Breast epithelium (tissue), 4 donors: ENCODE measurements at regions not wholly inside any gene's neighbourhood (a gene's known extent, or its start where the extent isn't known, plus 50 kb on each side); places are given as distances from the start of the nearest gene placed in this dataset.

ENCODE experiments used
- DNase-seq, 2 donors: peaks; one replicate each; pipeline ENCODE4 v3.0.0-alpha.2; 2019; ENCODE audit warnings: low spot score in 2 of 2
- H3K27ac ChIP-seq, 2 donors: fragments of 200-600 bp; sonication (generic) in 1 of 2; one replicate each; pipeline ENCODE4 v1.5.1; 2016 to 2019; ENCODE audit warnings: mild to moderate bottlenecking in 1 of 2
- H3K27me3 ChIP-seq, 2 donors: fragments of 200-600 bp; sonication (generic) in 1 of 2; one replicate each; pipeline versions ENCODE4 v1.5.1 to v1.6.0; 2017 to 2019; ENCODE audit warnings: control low read depth in 1 of 2, mild to moderate bottlenecking in 1 of 2
- H3K36me3 ChIP-seq: fragments of 200-600 bp; one replicate; pipeline ENCODE4 v1.5.1; 2019
- H3K4me1 ChIP-seq, 2 donors: fragments of 200-600 bp; sonication (generic); one replicate each; pipeline ENCODE4 v1.5.1; 2016 to 2019; ENCODE audit warnings: control low read depth in 1 of 2
- H3K4me3 ChIP-seq, 3 donors: fragments of 200-600 bp; sonication (generic); 1 replicate in 2 of 3; 2 replicates in 1 of 3; pipeline ENCODE4 v1.5.1; 2016 to 2019; ENCODE audit warnings: mild to moderate bottlenecking in 3 of 3, moderate library complexity in 2 of 3
- H3K9me3 ChIP-seq, 2 donors: fragments of 200-600 bp; sonication (generic) in 1 of 2; one replicate each; pipeline ENCODE4 v1.5.1; 2016 to 2019; ENCODE audit warnings: control low read depth in 1 of 2
- POLR2A ChIP-seq: fragments of 450-650 bp; IDR thresholded peaks from one replicate; pipeline ENCODE4 v1.6.1; 2016; ENCODE audit warnings: antibody characterized with exemption, mild to moderate bottlenecking, moderate library complexity
- POLR2AphosphoS5 ChIP-seq, 3 donors: sonication (generic); formaldehyde crosslinking; IDR thresholded peaks; one replicate each; pipeline ENCODE4 v1.6.1; 2017; ENCODE audit warnings: antibody characterized with exemption in 3 of 3
- intact Hi-C: fragments of 100-400 bp; cut with DNase I; formaldehyde crosslinking; loops from one replicate; pipeline ENCODE4 v1.15.1; 2023; ENCODE audit warnings: low total_unique reads
- TF ChIP-seq, protein P1 (sequence below), 3 donors: fragments of 450-650 bp; IDR thresholded peaks; one replicate each; pipeline ENCODE4 v1.5.1; 2016 to 2017; ENCODE audit warnings: antibody characterized with exemption in 3 of 3, mild to moderate bottlenecking in 3 of 3, moderate library complexity in 3 of 3

DNA sequence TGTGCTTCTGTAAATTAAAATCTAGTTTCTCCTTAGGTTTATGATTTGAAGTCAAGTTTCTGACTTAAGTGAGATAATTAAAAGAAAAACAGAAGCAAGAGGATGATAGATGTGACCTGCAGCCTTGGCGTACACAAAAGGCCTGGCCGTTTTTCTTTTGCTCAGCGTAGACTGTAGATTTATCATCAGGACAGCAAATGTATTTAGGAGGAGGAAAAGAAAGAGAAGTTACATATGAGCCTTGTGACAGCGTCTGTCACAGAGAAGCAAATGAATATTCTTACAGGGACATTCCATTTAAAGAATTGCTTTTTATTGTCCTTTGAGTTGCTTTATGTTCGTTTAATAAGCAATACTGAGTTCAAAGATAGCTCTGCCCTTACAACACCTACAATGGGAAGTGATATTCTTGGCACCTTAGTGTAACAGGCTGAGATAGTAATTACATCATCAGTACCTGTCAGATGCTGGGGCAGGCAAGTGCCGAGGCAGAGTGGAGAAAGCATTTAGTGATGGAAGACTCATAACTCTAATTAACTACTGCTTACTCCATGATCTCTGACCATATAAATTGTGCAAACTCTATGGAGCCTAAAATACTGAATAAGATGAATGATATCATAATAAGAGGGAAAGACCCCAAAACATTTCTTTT is 311.5 kb downstream of the MFSD1 start:
- no peaks in the 10 kb centered on the region for H3K4me1 ChIP-seq
- no peak for DNase-seq
- H3K27me3 ChIP-seq = no peaks in the 10 kb centered on the region
- intact Hi-C loops = no loop called here
- TF ChIP-seq POLR2A (no peak), POLR2AphosphoS5 (IDR thresholded peaks at IDR 0.05) (no peak)
- TF ChIP-seq, protein P1, sequence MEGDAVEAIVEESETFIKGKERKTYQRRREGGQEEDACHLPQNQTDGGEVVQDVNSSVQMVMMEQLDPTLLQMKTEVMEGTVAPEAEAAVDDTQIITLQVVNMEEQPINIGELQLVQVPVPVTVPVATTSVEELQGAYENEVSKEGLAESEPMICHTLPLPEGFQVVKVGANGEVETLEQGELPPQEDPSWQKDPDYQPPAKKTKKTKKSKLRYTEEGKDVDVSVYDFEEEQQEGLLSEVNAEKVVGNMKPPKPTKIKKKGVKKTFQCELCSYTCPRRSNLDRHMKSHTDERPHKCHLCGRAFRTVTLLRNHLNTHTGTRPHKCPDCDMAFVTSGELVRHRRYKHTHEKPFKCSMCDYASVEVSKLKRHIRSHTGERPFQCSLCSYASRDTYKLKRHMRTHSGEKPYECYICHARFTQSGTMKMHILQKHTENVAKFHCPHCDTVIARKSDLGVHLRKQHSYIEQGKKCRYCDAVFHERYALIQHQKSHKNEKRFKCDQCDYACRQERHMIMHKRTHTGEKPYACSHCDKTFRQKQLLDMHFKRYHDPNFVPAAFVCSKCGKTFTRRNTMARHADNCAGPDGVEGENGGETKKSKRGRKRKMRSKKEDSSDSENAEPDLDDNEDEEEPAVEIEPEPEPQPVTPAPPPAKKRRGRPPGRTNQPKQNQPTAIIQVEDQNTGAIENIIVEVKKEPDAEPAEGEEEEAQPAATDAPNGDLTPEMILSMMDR (IDR thresholded peaks at IDR 0.05) = no peak
- H3K27ac ChIP-seq = no peak overlapping the region
- no peaks in the 10 kb centered on the region for H3K36me3 ChIP-seq
- H3K4me3 ChIP-seq = no peak overlapping the region
- no peaks in the 10 kb centered on the region for H3K9me3 ChIP-seq

DNA sequence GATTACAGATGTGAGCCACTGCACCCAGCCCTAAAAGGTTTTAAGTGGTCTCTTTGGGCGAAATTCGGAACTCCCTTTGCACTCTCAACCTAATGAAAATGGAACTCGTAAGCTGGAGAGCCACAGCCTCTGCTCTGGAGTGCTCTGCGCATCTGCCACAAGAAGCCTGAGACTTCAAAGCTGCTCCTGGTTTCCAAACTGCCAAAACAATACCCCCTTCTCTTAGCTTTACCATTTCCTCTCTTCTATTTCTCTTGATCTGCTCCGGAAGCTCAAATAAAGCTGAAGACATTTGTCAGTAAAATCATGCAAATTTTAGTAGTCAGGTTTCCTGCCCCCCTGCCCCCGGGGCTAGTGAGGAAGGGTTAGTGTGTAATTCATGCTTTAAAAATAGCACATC is 312.7 kb downstream of the MFSD1 start:
- H3K36me3 ChIP-seq = no peaks in the 10 kb centered on the region
- H3K9me3 ChIP-seq = no peaks in the 10 kb centered on the region
- TF ChIP-seq POLR2AphosphoS5 (IDR thresholded peaks at IDR 0.05) (no peak), POLR2A (no peak)
- TF ChIP-seq, protein P1 (IDR thresholded peaks at IDR 0.05) = no peak
- no peak overlapping the region for H3K4me3 ChIP-seq
- no peak overlapping the region for H3K27ac ChIP-seq
- H3K27me3 ChIP-seq = no peaks in the 10 kb centered on the region
- H3K4me1 ChIP-seq = no peaks in the 10 kb centered on the region
- intact Hi-C loops = no loop called here
- no peak for DNase-seq

DNA sequence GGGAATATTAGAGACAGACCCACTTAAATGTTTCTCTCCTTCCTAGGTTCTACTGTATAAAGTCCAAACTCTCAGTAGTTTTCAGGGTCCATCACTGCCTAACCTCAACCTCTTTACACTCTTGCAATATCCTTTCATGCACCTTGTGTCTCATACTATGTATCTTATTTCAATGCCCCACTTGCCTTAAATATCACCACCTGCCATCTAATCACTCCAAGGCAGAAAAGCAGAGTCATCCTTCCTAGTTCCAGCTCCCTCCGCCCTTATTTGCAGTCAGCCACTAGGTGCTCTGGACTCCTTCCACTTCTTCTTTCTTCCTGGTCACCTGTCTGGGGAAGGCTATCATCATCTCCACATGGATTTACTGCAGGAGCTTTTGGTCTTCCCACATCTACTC is 322.0 kb downstream of the MFSD1 start:
- Histone ChIP-seq H3K4me1 (no peaks in the 10 kb centered on the region), H3K4me3 (no peak overlapping the region), H3K27me3 (no peaks in the 10 kb centered on the region), H3K9me3 (no peaks in the 10 kb centered on the region), H3K27ac (no peak overlapping the region), H3K36me3 (no peaks in the 10 kb centered on the region)
- no peak for DNase-seq
- TF ChIP-seq POLR2A = no peak
- no peak for TF ChIP-seq POLR2AphosphoS5 (IDR thresholded peaks at IDR 0.05)
- TF ChIP-seq, protein P1 (IDR thresholded peaks at IDR 0.05) = no peak
- intact Hi-C loops = no loop called here

DNA sequence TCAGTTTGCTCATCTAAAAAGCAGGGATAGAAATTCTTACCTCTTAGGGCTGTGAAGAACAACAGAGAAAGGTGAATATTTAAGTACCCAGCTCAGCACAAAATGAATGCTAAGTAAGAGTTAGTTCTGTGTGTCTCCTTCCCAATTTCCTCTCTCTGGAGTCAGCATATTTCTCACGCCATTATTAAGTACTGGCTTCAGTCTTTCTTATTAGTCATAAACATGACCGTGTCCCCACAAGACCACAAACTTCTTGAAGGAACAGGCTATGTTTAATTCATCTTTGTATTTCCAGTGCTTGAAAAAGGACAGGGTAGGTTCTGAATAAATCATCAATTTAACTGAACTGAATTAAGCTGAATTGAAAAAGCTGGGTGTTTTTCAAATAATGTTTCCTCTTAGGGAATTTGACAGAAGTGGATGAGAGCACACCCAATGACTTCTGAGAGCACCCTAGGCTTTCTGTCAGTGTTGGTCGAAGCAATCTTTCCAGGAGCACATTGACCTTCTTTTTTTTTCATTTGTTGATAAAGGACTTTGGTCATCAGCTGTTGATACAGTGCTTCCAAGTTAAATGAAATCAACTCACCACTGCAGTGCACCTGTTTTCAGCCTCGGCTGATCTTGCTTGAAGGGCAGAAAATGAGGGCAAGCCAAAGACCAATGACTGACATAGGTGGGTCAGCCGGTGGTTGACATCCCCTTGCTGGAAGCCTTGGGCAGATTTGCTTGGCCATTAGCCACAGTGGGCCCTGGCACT is 324.6 kb downstream of the MFSD1 start:
- intact Hi-C loops = no loop called here

DNA sequence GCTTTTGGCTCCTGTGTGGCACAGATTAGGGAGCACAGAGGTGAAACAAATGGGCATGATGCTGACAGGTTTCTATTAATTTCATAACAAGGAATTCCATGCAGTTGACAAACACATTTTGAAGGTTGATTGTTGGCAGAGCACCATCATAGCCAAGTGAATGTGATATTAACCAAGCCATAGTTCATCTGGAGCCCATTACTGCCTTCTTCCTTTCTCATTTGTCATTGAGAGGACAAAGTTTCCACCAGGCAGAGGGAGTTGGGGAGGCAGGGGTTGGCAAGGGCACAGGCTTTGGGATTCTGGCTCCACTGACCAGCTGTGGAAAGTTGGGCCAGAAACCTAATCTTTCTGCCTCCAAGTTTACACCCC is 325.2 kb downstream of the MFSD1 start:
- no peaks in the 10 kb centered on the region for H3K27me3 ChIP-seq
- no peaks in the 10 kb centered on the region for H3K4me1 ChIP-seq
- no peaks in the 10 kb centered on the region for H3K36me3 ChIP-seq
- intact Hi-C loops = no loop called here
- H3K4me3 ChIP-seq = no peak overlapping the region
- H3K9me3 ChIP-seq = no peaks in the 10 kb centered on the region
- no peak for DNase-seq
- TF ChIP-seq POLR2AphosphoS5 (IDR thresholded peaks at IDR 0.05) (no peak), POLR2A (no peak)
- TF ChIP-seq, protein P1 (IDR thresholded peaks at IDR 0.05) = no peak
- H3K27ac ChIP-seq = peak overlapping the region in 1 of 2 donors; percentile 27

More for the DNA sequence above, 324.6 kb downstream of the MFSD1 start:
- H3K27ac ChIP-seq = peak overlapping the region in 1 of 2 donors; percentile 27
- no peak overlapping the region for H3K4me3 ChIP-seq
- no peaks in the 10 kb centered on the region for H3K27me3 ChIP-seq
- DNase-seq = no peak
- H3K4me1 ChIP-seq = no peaks in the 10 kb centered on the region
- H3K9me3 ChIP-seq = no peaks in the 10 kb centered on the region
- TF ChIP-seq POLR2A = no peak
- TF ChIP-seq, protein P1 (IDR thresholded peaks at IDR 0.05) = no peak
- TF ChIP-seq POLR2AphosphoS5 (IDR thresholded peaks at IDR 0.05) = no peak
- no peaks in the 10 kb centered on the region for H3K36me3 ChIP-seq
